ENCODE measurements at regions not wholly inside any gene's neighbourhood (a gene's known extent, or its start where the extent isn't known, plus 50 kb on each side); places are given as distances from the start of the nearest gene placed in this dataset.

GRCh38 chr13:62371737-62372136, 956.1 kb upstream of the PCDH20 start:
- no peak for TF ChIP-seq EZH2 (IDR thresholded peaks at IDR 0.05; ENCODE audit: insufficient read depth, low read length)
- no peak for TF ChIP-seq CTCF (IDR thresholded peaks at IDR 0.05; ENCODE audit: insufficient read depth, low read depth, low read length)

Data from astrocyte (in vitro differentiated cells and primary cell).